Activated T-cell treated with anti-CD3 and anti-CD28 coated beads, Interleukin-2, amount 50 U/mL, for 72 hours (primary cell): ENCODE measurements at regions not wholly inside any gene's neighbourhood (a gene's known extent, or its start where the extent isn't known, plus 50 kb on each side); places are given as distances from the start of the nearest gene placed in this dataset.

Source experiments
- ATAC-seq, 2 donors: fragments of 150-1000 bp; cut with Tn5 transposase; replicated peaks in 1 of 2; 2 replicates each; pipeline ENCODE4 v1.10.0; 2021; ENCODE audit warnings: moderate library complexity in 2 of 2, mild to moderate bottlenecking in 1 of 2
- DNase-seq, 2 donors: peaks; one replicate each; pipeline ENCODE4 v3.0.0; 2021 to 2022; ENCODE audit warnings: mixed read lengths in 1 of 2
- H3K27ac Mint-ChIP-seq: one replicate; pipeline ENCODE4 v1.8.0; 2022; ENCODE audit warnings: mild to moderate bottlenecking, moderate library complexity, mixed read lengths
- H3K27me3 Mint-ChIP-seq: one replicate; pipeline ENCODE4 v1.8.0; 2022; ENCODE audit warnings: low read depth, mixed read lengths
- H3K36me3 Mint-ChIP-seq, 2 donors: one replicate each; pipeline ENCODE4 v1.8.0; 2022; ENCODE audit warnings: mixed read lengths in 2 of 2, mild to moderate bottlenecking in 1 of 2; ENCODE audit not compliant: insufficient read depth in 2 of 2
- H3K4me1 Mint-ChIP-seq: one replicate; pipeline ENCODE4 v1.8.0; 2022; ENCODE audit warnings: low read depth, mixed read lengths
- H3K4me3 Mint-ChIP-seq, 2 donors: one replicate each; pipeline ENCODE4 v1.8.0; 2022; ENCODE audit warnings: mild to moderate bottlenecking in 2 of 2, mixed read lengths in 2 of 2, moderate library complexity in 2 of 2
- H3K9me3 Mint-ChIP-seq, 2 donors: one replicate each; pipeline ENCODE4 v1.8.0; 2022; ENCODE audit warnings: mixed read lengths in 2 of 2

DNA sequence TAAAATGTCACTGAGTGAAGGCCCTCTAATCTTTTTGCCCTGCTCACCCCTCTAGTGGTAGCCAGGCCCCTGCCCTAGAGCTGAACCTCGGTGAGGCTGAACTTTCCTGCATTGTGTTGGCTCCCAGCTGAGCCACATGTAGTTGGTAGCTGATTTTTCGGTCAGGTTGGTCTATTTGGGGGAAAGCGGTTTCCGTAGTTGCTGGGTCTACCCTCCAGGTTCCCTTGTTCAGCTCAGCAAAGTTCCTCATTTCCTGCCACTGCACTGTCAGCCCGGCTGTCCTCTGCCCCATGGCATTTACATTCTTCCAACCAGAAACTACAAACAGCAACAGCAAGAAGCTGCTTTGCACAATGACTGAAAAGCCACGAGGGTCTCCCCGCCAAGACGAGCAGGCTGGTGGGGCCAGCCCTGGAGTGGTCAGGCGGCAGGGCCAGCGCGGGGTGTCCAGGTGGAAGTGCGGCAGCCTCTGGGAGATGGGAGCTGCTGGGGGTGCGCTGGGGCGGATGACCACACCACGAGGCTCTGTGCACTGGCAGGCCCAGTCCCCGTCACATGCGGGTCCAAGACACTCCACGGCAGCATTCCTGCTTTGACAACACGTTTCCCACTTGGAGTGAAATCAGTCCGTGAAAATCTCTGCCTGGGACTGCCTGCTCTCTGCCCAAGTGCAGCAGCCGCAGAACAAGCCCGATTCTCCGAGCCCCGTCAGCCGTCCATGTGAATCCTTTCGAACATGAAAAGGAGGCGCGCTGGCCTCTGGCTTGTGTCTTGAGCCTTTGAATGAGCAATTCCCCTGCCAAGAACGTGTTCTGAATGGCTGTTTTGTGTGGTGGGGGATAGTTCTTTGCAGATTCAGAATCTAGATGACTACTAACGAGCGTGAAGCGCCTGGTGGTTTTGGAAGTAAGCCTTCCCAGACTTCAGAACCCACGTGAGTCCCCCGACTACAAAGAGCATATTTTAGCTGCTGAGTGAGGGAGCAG, 159.4 kb downstream of the ASB1 start:
- H3K9me3 Mint-ChIP-seq, result peaks cover 0 to 2% of the 10 kb centered on the region in 2 donors
- H3K4me3 Mint-ChIP-seq, result no peak overlapping the region
- H3K4me1 Mint-ChIP-seq, result no peaks in the 10 kb centered on the region
- DNase-seq (no peak), ATAC-seq (no peak)
- no peaks in the 10 kb centered on the region for H3K27me3 Mint-ChIP-seq
- H3K36me3 Mint-ChIP-seq, result no peaks in the 10 kb centered on the region
- H3K27ac Mint-ChIP-seq, result no peak overlapping the region

GRCh38 chr2:238586931-238587775, 160.4 kb downstream of the ASB1 start:
- Mint-ChIP-seq H3K36me3 (no peaks in the 10 kb centered on the region), H3K4me3 (no peak overlapping the region), H3K4me1 (no peaks in the 10 kb centered on the region), H3K9me3 (peaks cover 0 to 2% of the 10 kb centered on the region in 2 donors), H3K27ac (no peak overlapping the region), H3K27me3 (no peaks in the 10 kb centered on the region)
- no peak for DNase-seq
- no peak for ATAC-seq

- Mint-ChIP-seq H3K4me3 (no peak overlapping the region), H3K9me3 (peaks cover 0 to 2% of the 10 kb centered on the region in 2 donors), H3K36me3 (no peaks in the 10 kb centered on the region), H3K4me1 (no peaks in the 10 kb centered on the region), H3K27ac (no peak overlapping the region), H3K27me3 (no peaks in the 10 kb centered on the region)
- DNase-seq (no peak), ATAC-seq (no peak)
Measured at GRCh38 chr2:238587776-238588660, 161.3 kb downstream of the ASB1 start.

DNA sequence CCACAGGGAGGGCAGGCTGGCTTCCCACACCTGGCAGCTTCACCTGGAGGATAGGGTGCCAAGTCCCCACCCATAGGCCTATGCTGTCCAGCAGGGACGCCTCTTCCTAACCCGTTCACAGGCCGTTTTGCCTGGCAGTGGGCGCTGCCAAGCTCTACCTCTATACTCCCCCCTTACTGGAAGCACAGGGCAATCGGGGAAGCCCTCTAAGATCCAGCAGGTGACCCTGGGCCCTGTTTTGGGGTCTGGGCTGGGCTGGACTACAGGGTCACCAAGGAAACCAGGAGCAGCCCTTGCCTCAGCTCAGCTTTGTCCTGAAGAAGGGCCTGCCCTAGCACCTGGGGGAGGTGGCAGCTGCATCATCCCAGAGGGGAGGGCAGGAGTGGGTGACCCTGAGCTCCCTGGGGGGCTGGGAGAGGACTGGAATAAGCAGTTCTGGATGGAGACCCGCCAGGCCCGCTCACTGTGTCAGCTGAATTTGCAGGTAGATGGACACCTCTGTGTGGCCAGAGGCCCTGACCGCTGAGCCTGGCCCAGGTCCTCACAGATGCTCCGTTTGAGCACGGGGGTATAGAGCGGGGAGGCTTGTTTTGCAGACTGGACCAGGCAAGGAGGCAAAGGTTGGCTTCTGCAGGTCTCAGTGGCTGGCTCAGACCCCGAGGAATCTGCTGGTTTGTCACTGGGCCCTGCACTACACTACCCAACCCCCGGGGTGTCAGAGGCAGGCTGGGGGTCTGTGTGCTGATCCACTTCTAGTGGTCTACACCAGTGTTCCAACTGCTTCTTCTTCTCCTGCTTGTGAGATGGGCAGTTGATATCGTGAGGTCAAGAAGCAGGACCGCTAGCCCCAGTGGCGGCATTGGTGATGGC, 163.1 kb downstream of the ASB1 start:
- no peak overlapping the region for H3K4me3 Mint-ChIP-seq
- H3K4me1 Mint-ChIP-seq, result no peaks in the 10 kb centered on the region
- H3K27me3 Mint-ChIP-seq, result no peaks in the 10 kb centered on the region
- no peaks in the 10 kb centered on the region for H3K36me3 Mint-ChIP-seq
- no peak for ATAC-seq
- H3K9me3 Mint-ChIP-seq, result no peaks in the 10 kb centered on the region
- DNase-seq, result no peak
- no peak overlapping the region for H3K27ac Mint-ChIP-seq

DNA sequence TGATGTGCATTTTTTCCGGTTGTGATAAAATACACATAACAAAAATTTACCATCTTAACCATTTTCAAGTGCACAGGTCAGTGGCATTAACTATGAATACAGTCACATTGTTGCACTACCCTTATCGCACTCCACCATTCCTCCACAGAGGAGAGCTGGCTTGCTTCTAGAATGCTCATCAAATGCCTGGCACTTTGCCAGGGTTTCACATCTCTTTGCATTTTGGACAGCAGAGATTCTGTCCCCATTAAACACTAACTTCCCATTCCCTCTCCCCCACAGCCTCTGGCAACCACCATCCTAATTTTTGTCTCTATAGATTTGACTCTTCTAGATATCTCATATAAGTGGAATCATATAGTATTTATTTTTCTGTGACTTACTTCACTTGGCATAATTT, 165.0 kb downstream of the ASB1 start:
- DNase-seq (no peak), ATAC-seq (no peak)
- Mint-ChIP-seq H3K27me3 (no peaks in the 10 kb centered on the region), H3K36me3 (no peaks in the 10 kb centered on the region), H3K4me1 (no peaks in the 10 kb centered on the region), H3K9me3 (no peaks in the 10 kb centered on the region), H3K27ac (no peak overlapping the region), H3K4me3 (no peak overlapping the region)

GRCh38 chr2:238593236-238593635, 166.5 kb downstream of the ASB1 start:
- Mint-ChIP-seq H3K27me3 (no peaks in the 10 kb centered on the region), H3K9me3 (no peaks in the 10 kb centered on the region), H3K4me1 (no peaks in the 10 kb centered on the region), H3K36me3 (no peaks in the 10 kb centered on the region), H3K27ac (no peak overlapping the region), H3K4me3 (no peak overlapping the region)
- ATAC-seq, result no peak
- DNase-seq, result no peak

- no peak overlapping the region for H3K27ac Mint-ChIP-seq
- H3K4me1 Mint-ChIP-seq, result no peaks in the 10 kb centered on the region
- no peaks in the 10 kb centered on the region for H3K27me3 Mint-ChIP-seq
- H3K9me3 Mint-ChIP-seq, result no peaks in the 10 kb centered on the region
- no peak overlapping the region for H3K4me3 Mint-ChIP-seq
- H3K36me3 Mint-ChIP-seq, result no peaks in the 10 kb centered on the region
- ATAC-seq (no peak), DNase-seq (no peak)
Measured at GRCh38 chr2:238593678-238594077, 167.0 kb downstream of the ASB1 start.

DNA sequence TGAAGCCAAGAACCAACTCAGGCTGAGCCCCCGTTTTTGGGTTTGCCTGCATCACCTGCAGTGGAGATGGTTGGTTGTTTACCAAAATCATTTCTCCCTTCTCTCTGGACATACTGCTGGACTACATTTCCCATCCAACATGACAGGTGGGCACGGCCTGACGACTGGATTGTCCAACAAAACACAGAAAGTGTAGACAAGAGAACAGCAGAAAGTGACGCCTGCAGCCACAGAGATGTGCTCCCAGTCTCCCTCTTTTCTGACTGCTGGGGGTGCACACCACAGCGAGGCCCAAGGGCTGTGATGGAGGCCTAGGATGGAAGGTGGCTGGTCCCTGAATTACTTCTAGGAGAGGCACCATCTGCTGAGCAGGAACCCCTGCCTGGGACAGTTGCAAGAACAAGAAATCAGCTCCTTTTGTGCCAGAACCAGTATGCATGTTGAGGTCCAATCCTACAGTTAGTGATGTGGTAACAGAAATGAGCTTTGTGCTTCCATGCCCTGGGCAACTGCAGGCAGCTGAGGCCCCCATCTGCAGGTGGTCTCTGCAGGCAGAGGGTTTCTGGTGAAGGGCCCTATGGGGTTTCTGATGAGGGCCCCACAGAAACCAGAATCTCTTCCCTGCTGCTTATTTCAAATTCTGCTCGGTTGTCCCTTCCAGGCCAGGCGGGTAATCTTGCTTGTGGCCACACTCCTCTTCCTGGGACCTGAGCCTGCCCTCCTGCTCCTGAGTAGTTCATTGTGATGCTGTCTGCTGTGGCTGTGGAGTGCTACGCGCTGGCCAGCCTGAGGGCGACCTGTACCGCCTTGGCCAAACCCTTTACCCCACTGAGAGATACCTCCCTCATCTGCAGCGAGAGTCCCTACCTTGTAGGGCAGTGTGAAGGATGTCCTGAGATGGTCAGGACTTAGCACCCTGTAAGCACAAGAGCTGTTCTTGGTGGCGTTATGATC, 168.3 kb downstream of the ASB1 start:
- H3K9me3 Mint-ChIP-seq, result no peaks in the 10 kb centered on the region
- H3K4me1 Mint-ChIP-seq, result no peaks in the 10 kb centered on the region
- H3K27me3 Mint-ChIP-seq, result no peaks in the 10 kb centered on the region
- no peak overlapping the region for H3K27ac Mint-ChIP-seq
- H3K36me3 Mint-ChIP-seq, result no peaks in the 10 kb centered on the region
- DNase-seq, result no peak
- ATAC-seq, result no peak
- no peak overlapping the region for H3K4me3 Mint-ChIP-seq

- H3K27ac Mint-ChIP-seq, result no peak overlapping the region
- DNase-seq, result no peak
- no peak for ATAC-seq
Measured at GRCh38 chr2:238595750-238596570, 169.2 kb downstream of the ASB1 start.

DNA sequence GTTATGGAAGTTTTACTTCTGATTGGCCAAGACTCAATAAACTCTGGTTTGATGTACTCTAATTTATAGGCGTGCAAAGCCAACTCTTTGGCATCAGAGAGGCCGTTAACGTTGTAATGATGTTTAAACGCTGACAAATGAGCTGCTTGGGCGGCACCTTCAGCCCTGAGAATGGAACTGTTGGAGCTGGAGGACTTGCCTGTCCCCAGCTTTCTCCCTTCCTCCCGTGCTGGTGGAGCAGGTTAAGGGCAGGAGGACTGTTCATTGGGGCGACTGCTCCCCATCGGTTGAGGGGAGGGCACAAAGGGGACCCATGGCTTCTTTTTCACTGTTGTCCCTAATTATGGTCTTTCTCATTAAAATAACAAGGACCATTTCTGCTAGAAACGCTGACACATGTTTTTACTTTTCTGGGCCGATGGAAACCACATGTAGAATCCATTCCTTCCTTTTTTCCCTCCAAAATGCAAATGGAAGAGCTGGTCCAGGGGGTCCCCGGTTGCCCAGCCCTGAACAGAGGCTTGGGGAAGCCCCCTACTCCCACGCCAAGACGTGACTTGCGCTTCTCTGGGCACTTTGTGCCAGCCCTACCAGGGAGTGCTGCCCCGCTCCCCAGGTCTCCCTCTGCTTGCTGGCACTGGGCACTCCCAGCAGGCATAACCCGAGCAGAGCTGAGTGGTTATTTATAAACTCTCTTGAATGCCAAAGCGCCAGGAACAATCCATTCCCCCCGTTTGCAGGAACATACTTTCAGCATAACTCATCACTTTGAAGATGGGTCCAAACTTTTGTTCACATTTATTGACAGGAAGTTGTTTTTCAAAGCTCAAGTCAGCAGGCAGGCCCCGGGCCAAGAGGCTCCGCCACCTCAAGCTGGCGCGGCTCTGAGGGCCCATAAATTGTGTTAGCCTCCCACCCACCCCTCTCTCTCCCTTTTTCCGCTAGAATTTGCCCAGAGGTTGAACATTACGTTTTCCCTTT, 170.1 kb downstream of the ASB1 start:
- Mint-ChIP-seq H3K4me3 (no peak overlapping the region), H3K9me3 (no peaks in the 10 kb centered on the region), H3K27me3 (no peaks in the 10 kb centered on the region), H3K36me3 (no peaks in the 10 kb centered on the region), H3K4me1 (no peaks in the 10 kb centered on the region), H3K27ac (no peak overlapping the region)
- no peak for DNase-seq
- no peak for ATAC-seq

More at GRCh38 chr2:238595750-238596570, 169.2 kb downstream of the ASB1 start:
- Mint-ChIP-seq H3K4me1 (no peaks in the 10 kb centered on the region), H3K9me3 (no peaks in the 10 kb centered on the region), H3K4me3 (no peak overlapping the region), H3K27me3 (no peaks in the 10 kb centered on the region), H3K36me3 (no peaks in the 10 kb centered on the region)
